HepG2 (cell line): ENCODE measurements at regions not wholly inside any gene's neighbourhood (a gene's known extent, or its start where the extent isn't known, plus 50 kb on each side); places are given as distances from the start of the nearest gene placed in this dataset.

ENCODE experiments used
- ATAC-seq: fragments of 200-7000 bp; cut with Tn5 transposase; 3 replicates; pipeline ENCODE4 v1.9.1; 2020; ENCODE audit warnings: mild to moderate bottlenecking, moderate library complexity
- BruUV-seq: library from RNA; stranded (reverse); fragments of 400-500 nt; replicated peaks from 2 replicates; lab custom pipeline; 2021; lab: Mats Ljungman, UMichigan
- CTCF ChIA-PET: fragments of 300-600 bp; formaldehyde crosslinking; extraction: SDS; loops from one replicate; lab custom pipeline; 2021; ENCODE audit warnings: low total read pairs, inconsistent platforms, low intra/inter-chr PET ratio; lab: Yijun Ruan, JAX
- POLR2A ChIA-PET: fragments of 350-600 bp; sonication (Branson Sonifier 250); formaldehyde crosslinking; loops from one replicate; lab custom pipeline; 2020; ENCODE audit warnings: antibody characterized with exemption, inconsistent platforms; lab: Yijun Ruan, JAX
- DNase-seq: peaks from one replicate; pipeline ENCODE4 v3.0.0-alpha.2; 2015; ENCODE audit warnings: low spot score
- FAIRE-seq: peaks from 3 replicates; lab custom pipeline; 2011; peaks lifted over from hg19 to GRCh38; lab: Jason Lieb, UNC
- H2AFZ ChIP-seq: one replicate; pipeline ENCODE4 v1.6.1; 2011; ENCODE audit warnings: low read length, inconsistent platforms
- H3K27ac ChIP-seq: fragments of 300-600 bp; 3 replicates; pipeline ENCODE4 v1.8.0; 2011; ENCODE audit warnings: mixed run types, mild to moderate bottlenecking, mixed read lengths, low read length, inconsistent platforms; ENCODE audit not compliant: insufficient read depth; ENCODE audit errors: extremely low read length
- H3K27me3 ChIP-seq, 2 experiments: fragments of 200-600 bp in 1 of 2; 2 replicates in 1 of 2; 3 replicates in 1 of 2; pipeline versions ENCODE4 v1.6.0 to v1.8.0; 2011; ENCODE audit warnings: low read length in 2 of 2, mild to moderate bottlenecking in 2 of 2, moderate library complexity in 2 of 2, inconsistent platforms in 1 of 2; ENCODE audit not compliant: insufficient read depth in 2 of 2, control insufficient read depth in 1 of 2
- H3K36me3 ChIP-seq, 2 experiments: fragments of 200-600 bp in 1 of 2; replicated peaks in 1 of 2; 2 replicates in 1 of 2; 3 replicates in 1 of 2; pipeline versions ENCODE4 v1.5.1 to v1.8.0; 2011; ENCODE audit warnings: low read length in 2 of 2, inconsistent platforms in 1 of 2; ENCODE audit not compliant: insufficient read depth in 2 of 2, control insufficient read depth in 1 of 2
- H3K4me1 ChIP-seq: 2 replicates; pipeline ENCODE4 v1.5.1; 2012; ENCODE audit warnings: low read length, inconsistent platforms; ENCODE audit not compliant: insufficient read depth
- H3K4me2 ChIP-seq: 2 replicates; pipeline ENCODE4 v1.6.0; 2011; ENCODE audit warnings: low read depth, low read length, inconsistent platforms
- H3K4me3 ChIP-seq, 3 experiments: fragments of 200-600 bp in 1 of 3; sonication (generic), shearing (Covaris generic) in 1 of 3; replicated peaks in 1 of 3; 2 replicates each; pipeline ENCODE4 v1.5.1; 2011 to 2016; ENCODE audit warnings: low read length in 3 of 3, inconsistent platforms in 2 of 3, low read depth in 2 of 3, mild to moderate bottlenecking in 2 of 3, control low read depth in 1 of 3, mixed read lengths in 1 of 3; ENCODE audit not compliant: insufficient read depth in 1 of 3
- H3K79me2 ChIP-seq: one replicate; pipeline ENCODE4 v1.6.1; 2011; ENCODE audit warnings: low read length, inconsistent platforms; ENCODE audit not compliant: insufficient read depth
- H3K9ac ChIP-seq: 2 replicates; pipeline ENCODE4 v1.6.0; 2011; ENCODE audit warnings: mild to moderate bottlenecking, low read depth, low read length, inconsistent platforms; ENCODE audit not compliant: insufficient read depth
- H3K9me3 ChIP-seq: 2 replicates; pipeline ENCODE4 v1.5.1; 2012; ENCODE audit warnings: mild to moderate bottlenecking, low read length
- H4K20me1 ChIP-seq: 2 replicates; pipeline ENCODE4 v1.6.0; 2011; ENCODE audit warnings: inconsistent platforms, mild to moderate bottlenecking, low read length, moderate library complexity; ENCODE audit not compliant: insufficient read depth
- RFX1 ChIP-seq: fragments of 450-650 bp; IDR thresholded peaks from 2 replicates; pipeline ENCODE4 v1.6.1; 2017
- TCF12 ChIP-seq, 2 experiments: fragments of 450-650 bp in 1 of 2; sonication (generic) in 1 of 2; formaldehyde crosslinking in 1 of 2; IDR thresholded peaks; 2 replicates each; pipeline versions ENCODE4 v1.6.1 to v1.8.0; 2017 to 2022; ENCODE audit warnings: antibody characterized with exemption in 1 of 2, mild to moderate bottlenecking in 1 of 2, missing genetic modification reagents in 1 of 2, moderate library complexity in 1 of 2
- ZNF260 ChIP-seq: sonication (generic); formaldehyde crosslinking; IDR thresholded peaks from 2 replicates; pipeline ENCODE4 v1.4.0; 2020; ENCODE audit warnings: missing genetic modification reagents, low read depth, mild to moderate bottlenecking, borderline replicate concordance
- ZNF44 ChIP-seq: sonication (generic); formaldehyde crosslinking; IDR thresholded peaks from 2 replicates; pipeline ENCODE4 v1.5.1; 2020; ENCODE audit warnings: mild to moderate bottlenecking, missing genetic modification reagents
- ZNF660 ChIP-seq: sonication (generic); formaldehyde crosslinking; IDR thresholded peaks from 2 replicates; pipeline ENCODE4 v1.5.1; 2020; ENCODE audit warnings: mild to moderate bottlenecking, low read depth, missing genetic modification reagents, borderline replicate concordance
- WGBS: methylation state at CpG from one replicate; pipeline ENCODE4 v1.1.6; 2017; ENCODE audit warnings: low lambda C conversion rate; 5-methylcytosine and 5-hydroxymethylcytosine counted together
- in situ Hi-C: cut with HindIII; loops from 2 replicates; pipeline ENCODE4 v1.10.0; 2017; ENCODE audit warnings: low pct_unique_long_range_greater_than_20kb; ENCODE audit not compliant: extremely low pct_ligation_motif_present
- intact Hi-C: fragments of 100-400 bp; cut with micrococcal nuclease; formaldehyde crosslinking; loops from one replicate; pipeline ENCODE4 v1.10.0; 2022; ENCODE audit not compliant: unreplicated experiment
- TF ChIP-seq, protein P1 (sequence below): sonication (generic); formaldehyde crosslinking; IDR thresholded peaks from 2 replicates; pipeline ENCODE4 v1.5.1; 2020; ENCODE audit warnings: mild to moderate bottlenecking, missing genetic modification reagents, borderline replicate concordance
- TF ChIP-seq, protein P2 (sequence below): sonication (generic); formaldehyde crosslinking; IDR thresholded peaks from 2 replicates; pipeline ENCODE4 v1.4.0; 2020; ENCODE audit warnings: missing genetic modification reagents, mild to moderate bottlenecking, borderline replicate concordance
- TF ChIP-seq, protein P3 (sequence below): sonication (generic); formaldehyde crosslinking; IDR thresholded peaks from 2 replicates; pipeline ENCODE4 v1.8.0; 2023; ENCODE audit warnings: mild to moderate bottlenecking, missing genetic modification reagents
- TF ChIP-seq, protein P4 (sequence below): IDR thresholded peaks from 2 replicates; pipeline ENCODE4 v1.6.1; 2018; ENCODE audit warnings: missing genetic modification reagents, mild to moderate bottlenecking, missing compliant biosample characterization
- TF ChIP-seq, protein P5 (sequence below): sonication (generic); formaldehyde crosslinking; conservative IDR thresholded peaks from 2 replicates; pipeline ENCODE4 v1.8.0; 2022; ENCODE audit warnings: mild to moderate bottlenecking, moderate library complexity, missing genetic modification reagents
- TF ChIP-seq, protein P6 (sequence below): sonication (generic); formaldehyde crosslinking; IDR thresholded peaks from 2 replicates; pipeline ENCODE4 v1.4.0; 2020; ENCODE audit warnings: missing genetic modification reagents

DNA sequence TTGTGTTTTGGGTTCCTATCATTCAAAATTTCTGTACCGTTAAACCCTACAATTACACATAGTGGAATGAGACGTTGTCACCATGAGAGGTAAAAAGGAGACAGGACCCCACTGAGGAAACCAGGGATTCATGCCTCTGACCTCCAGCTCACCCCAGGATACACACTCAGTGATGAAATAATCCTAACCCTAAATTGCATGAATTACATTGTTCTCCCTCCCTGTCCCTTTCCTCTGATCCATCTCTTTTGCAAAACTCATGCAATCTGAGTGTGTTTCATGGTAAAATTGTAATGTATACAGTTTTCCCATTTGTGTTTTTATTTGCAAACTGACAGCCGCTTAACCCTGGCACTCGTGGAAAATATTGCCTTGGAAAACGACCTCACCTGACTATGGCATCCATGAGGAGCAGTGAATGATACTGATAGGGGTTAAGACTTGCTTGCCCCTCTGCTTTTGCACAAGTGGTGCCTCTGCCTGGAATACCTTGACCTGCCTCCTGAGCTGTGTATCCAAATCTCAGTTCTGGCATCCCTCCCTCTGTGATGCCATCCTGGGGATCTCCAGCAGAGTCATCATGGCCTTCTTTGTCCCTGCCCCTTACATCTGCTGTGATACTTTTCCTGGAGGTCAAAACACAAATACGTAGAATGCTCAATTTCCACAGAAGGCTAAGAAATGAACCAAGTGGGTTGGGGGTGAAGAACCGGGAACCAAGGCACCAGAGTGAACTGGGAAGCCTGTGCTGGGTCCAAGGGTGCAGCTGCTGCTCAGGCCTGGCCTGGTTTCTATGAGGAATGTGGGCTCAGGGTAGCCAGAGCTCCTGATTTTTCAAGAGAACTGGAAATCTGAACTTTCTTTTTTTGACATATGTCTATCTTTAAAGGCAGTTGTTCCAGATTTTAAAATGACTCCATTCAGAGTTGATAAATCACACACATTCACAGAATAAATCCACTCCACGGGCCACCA lies 211.6 kb upstream of the ZNF217 start:
- in situ Hi-C loops (no loop called here), intact Hi-C loops (loop anchor here (5.0 kb wide), 1 partner anchor 112 kb away; no protein-coding TSS in a partner anchor)
- no peaks in the 10 kb centered on the region for H3K79me2 ChIP-seq
- peak overlapping the region; percentile 10 for H3K27ac ChIP-seq
- H3K9me3 ChIP-seq: no peaks in the 10 kb centered on the region
- H3K4me3 ChIP-seq: no peak overlapping the region
- ATAC-seq (peak; percentile 11; the same call in 1 of the 3 replicates), FAIRE-seq (no peak), DNase-seq (no peak)
- ChIA-PET CTCF (no interaction called here), POLR2A (interaction anchor here (1.0 to 1.7 kb wide), 3 partner anchors 36 to 67 kb away, joined by 4 to 6 read pairs (median 4); no protein-coding TSS in a partner anchor)
- no peaks in the 10 kb centered on the region for H4K20me1 ChIP-seq
- no TSS peak for BruUV-seq
- H2AFZ ChIP-seq: peak overlapping the region; percentile 28
- H3K9ac ChIP-seq: no peak overlapping the region
- peak overlapping the region; percentile 24; the same call in 1 of the 2 replicates for H3K4me2 ChIP-seq
- peaks cover 62% of the 10 kb centered on the region for H3K4me1 ChIP-seq
- 42% methylated on average over 8 of the region's 8 CpGs for WGBS
- no peaks in the 10 kb centered on the region for H3K36me3 ChIP-seq
- H3K27me3 ChIP-seq: no peaks in the 10 kb centered on the region
- TF ChIP-seq, protein P1, sequence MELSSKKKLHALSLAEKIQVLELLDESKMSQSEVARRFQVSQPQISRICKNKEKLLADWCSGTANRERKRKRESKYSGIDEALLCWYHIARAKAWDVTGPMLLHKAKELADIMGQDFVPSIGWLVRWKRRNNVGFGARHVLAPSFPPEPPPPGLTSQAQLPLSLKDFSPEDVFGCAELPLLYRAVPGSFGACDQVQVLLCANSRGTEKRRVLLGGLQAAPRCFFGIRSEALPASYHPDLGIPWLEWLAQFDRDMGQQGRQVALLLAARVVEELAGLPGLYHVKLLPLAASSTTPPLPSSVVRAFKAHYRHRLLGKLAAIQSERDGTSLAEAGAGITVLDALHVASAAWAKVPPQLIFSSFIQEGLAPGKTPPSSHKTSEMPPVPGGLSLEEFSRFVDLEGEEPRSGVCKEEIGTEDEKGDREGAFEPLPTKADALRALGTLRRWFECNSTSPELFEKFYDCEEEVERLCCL: no peak
- TF ChIP-seq RFX1: no peak
- TF ChIP-seq, protein P2, sequence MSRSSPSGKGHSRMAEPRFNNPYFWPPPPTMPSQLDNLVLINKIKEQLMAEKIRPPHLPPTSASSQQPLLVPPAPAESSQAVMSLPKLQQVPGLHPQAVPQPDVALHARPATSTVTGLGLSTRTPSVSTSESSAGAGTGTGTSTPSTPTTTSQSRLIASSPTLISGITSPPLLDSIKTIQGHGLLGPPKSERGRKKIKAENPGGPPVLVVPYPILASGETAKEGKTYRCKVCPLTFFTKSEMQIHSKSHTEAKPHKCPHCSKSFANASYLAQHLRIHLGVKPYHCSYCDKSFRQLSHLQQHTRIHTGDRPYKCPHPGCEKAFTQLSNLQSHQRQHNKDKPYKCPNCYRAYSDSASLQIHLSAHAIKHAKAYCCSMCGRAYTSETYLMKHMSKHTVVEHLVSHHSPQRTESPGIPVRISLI (CRISPR knock-in tag): no peak
- TF ChIP-seq ZNF660 (CRISPR knock-in tag): no peak
- TF ChIP-seq, protein P3, sequence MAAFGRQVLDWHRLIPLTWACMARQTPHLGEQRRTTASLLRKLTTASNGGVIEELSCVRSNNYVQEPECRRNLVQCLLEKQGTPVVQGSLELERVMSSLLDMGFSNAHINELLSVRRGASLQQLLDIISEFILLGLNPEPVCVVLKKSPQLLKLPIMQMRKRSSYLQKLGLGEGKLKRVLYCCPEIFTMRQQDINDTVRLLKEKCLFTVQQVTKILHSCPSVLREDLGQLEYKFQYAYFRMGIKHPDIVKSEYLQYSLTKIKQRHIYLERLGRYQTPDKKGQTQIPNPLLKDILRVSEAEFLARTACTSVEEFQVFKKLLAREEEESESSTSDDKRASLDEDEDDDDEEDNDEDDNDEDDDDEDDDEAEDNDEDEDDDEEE (CRISPR knock-in tag): no peak
- TF ChIP-seq, protein P4, sequence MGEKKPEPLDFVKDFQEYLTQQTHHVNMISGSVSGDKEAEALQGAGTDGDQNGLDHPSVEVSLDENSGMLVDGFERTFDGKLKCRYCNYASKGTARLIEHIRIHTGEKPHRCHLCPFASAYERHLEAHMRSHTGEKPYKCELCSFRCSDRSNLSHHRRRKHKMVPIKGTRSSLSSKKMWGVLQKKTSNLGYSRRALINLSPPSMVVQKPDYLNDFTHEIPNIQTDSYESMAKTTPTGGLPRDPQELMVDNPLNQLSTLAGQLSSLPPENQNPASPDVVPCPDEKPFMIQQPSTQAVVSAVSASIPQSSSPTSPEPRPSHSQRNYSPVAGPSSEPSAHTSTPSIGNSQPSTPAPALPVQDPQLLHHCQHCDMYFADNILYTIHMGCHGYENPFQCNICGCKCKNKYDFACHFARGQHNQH (CRISPR knock-in tag): peak; percentile 34; the same call in 1 of the 2 replicates
- TF ChIP-seq, protein P5, sequence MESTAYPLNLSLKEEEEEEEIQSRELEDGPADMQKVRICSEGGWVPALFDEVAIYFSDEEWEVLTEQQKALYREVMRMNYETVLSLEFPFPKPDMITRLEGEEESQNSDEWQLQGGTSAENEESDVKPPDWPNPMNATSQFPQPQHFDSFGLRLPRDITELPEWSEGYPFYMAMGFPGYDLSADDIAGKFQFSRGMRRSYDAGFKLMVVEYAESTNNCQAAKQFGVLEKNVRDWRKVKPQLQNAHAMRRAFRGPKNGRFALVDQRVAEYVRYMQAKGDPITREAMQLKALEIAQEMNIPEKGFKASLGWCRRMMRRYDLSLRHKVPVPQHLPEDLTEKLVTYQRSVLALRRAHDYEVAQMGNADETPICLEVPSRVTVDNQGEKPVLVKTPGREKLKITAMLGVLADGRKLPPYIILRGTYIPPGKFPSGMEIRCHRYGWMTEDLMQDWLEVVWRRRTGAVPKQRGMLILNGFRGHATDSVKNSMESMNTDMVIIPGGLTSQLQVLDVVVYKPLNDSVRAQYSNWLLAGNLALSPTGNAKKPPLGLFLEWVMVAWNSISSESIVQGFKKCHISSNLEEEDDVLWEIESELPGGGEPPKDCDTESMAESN: no peak
- TF ChIP-seq, protein P6, sequence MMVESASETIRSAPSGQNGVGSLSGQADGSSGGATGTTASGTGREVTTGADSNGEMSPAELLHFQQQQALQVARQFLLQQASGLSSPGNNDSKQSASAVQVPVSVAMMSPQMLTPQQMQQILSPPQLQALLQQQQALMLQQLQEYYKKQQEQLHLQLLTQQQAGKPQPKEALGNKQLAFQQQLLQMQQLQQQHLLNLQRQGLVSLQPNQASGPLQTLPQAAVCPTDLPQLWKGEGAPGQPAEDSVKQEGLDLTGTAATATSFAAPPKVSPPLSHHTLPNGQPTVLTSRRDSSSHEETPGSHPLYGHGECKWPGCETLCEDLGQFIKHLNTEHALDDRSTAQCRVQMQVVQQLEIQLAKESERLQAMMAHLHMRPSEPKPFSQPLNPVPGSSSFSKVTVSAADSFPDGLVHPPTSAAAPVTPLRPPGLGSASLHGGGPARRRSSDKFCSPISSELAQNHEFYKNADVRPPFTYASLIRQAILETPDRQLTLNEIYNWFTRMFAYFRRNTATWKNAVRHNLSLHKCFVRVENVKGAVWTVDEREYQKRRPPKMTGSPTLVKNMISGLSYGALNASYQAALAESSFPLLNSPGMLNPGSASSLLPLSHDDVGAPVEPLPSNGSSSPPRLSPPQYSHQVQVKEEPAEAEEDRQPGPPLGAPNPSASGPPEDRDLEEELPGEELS (CRISPR knock-in tag): 0 out of 2 replicates have a peak, but pooled peaks have one; percentile 25
- TF ChIP-seq ZNF44: no peak
- TF ChIP-seq TCF12 (IDR thresholded peaks at IDR 0.05): no peak
- 0 out of 2 replicates have a peak, but pooled peaks have one; percentile 36 for TF ChIP-seq TCF12 (CRISPR knock-in tag; IDR thresholded peaks at IDR 0.05)
- TF ChIP-seq ZNF260 (CRISPR knock-in tag): no peak
